Eye (tissue), 1 donor: ENCODE measurements at regions not wholly inside any gene's neighbourhood (a gene's known extent, or its start where the extent isn't known, plus 50 kb on each side); places are given as distances from the start of the nearest gene placed in this dataset.

Experiments
- DNase-seq: peaks from one replicate; pipeline ENCODE4 v3.0.0-alpha.2; 2015

GRCh38 chr13:91295712-91296410 lies 51.6 kb upstream of the MIR17HG start:
- DNase-seq: no peak

- DNase-seq: no peak
These were observed 50.0 kb upstream of the MIR17HG start for GRCh38 chr13:91297503-91297902.
